GM12873 (cell line): ENCODE measurements at regions not wholly inside any gene's neighbourhood (a gene's known extent, or its start where the extent isn't known, plus 50 kb on each side); places are given as distances from the start of the nearest gene placed in this dataset.

Experiments
- CTCF ChIP-seq: IDR thresholded peaks from 2 replicates; pipeline ENCODE4 v1.5.1; 2012; ENCODE audit warnings: low read depth, mild to moderate bottlenecking, moderate library complexity, low read length, control low read depth; ENCODE audit not compliant: insufficient read depth; ENCODE audit errors: missing control alignments

- no peak for TF ChIP-seq CTCF
Measured at GRCh38 chr2:176936410-176936809, 276.2 kb upstream of the HNRNPA3 start.

GRCh38 chr2:176944998-176945397 lies 267.6 kb upstream of the HNRNPA3 start:
- no peak for TF ChIP-seq CTCF

- no peak for TF ChIP-seq CTCF
Measured at GRCh38 chr2:176947754-176948153, 264.8 kb upstream of the HNRNPA3 start.

GRCh38 chr2:176956791-176957190 lies 255.8 kb upstream of the HNRNPA3 start:
- TF ChIP-seq CTCF, result no peak

GRCh38 chr2:176959614-176960013 lies 253.0 kb upstream of the HNRNPA3 start:
- no peak for TF ChIP-seq CTCF

- no peak for TF ChIP-seq CTCF
Measured at GRCh38 chr2:176960061-176960460, 252.5 kb upstream of the HNRNPA3 start.

GRCh38 chr2:176960736-176961520 lies 251.7 kb upstream of the HNRNPA3 start:
- no peak for TF ChIP-seq CTCF
